HL-60/S4 treated with phorbol 12-myristate 13-acetate at 8.2 ng/mL for 4 days and 3 days (cell line): ENCODE measurements at regions not wholly inside any gene's neighbourhood (a gene's known extent, or its start where the extent isn't known, plus 50 kb on each side); places are given as distances from the start of the nearest gene placed in this dataset.

Source experiments
- in situ Hi-C: fragments of 300-500 bp; cut with MboI; formaldehyde crosslinking; loops from 2 replicates; pipeline ENCODE4 v1.15.0; 2022; ENCODE audit warnings: low sequenced_read_pairs

DNA sequence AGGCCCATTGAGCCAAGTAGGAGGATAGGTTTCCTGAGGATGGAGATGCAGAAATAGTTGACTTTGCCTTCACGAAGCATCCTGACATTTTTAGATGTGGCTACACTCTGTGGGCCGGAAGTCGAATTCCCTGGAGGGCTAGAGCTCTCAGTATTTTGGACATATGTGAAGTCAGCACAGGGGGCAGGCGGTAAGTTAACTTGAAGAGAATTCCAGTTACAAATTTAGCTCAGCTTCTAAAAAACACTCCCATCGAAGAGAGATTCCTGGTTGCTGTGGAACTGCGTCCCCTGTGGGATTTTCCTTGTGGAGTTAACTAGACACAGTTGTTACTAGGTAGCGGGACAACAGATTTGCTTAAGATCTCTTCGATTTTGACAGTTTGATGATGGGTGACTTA is 161.9 kb upstream of the RGMA start:
- in situ Hi-C loops: no loop called here

DNA sequence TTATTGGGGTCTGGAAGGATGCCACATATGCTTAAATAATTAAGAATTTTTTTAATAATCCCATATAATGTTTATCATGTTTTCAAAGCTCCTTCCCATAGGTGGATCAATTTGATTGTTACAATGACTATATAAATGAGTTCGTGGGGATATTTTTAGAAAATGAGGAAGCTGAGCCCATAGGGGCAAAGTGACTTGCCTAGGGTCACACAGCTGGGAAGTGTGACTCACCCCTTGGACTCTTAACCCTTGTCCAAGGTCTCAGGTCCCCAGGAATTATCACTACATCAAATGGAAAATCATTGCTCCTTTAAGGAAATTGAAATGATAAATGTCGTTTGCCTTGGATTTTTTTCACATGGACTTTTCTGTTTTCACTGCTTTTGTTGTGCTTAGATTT is 161.2 kb upstream of the RGMA start:
- in situ Hi-C loops: no loop called here

DNA sequence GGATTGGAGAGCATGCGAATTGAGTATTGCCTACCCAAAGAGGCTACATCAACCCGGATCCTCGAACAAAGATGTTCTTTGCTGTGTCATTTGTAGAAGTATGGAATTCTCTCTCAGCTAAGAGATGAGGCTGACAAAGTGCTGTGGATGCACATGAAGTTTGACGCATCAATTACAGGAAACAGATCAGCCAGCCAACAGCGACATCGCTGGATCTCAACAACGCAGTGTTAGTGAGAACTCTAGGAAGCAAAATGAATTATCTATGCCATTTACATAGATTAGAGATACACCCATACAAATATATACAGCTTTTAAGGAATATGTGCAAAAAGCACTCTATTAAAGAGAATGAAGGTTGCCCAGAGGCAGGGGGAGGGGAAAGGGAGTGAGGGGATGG is 160.6 kb upstream of the RGMA start:
- in situ Hi-C loops: no loop called here

DNA sequence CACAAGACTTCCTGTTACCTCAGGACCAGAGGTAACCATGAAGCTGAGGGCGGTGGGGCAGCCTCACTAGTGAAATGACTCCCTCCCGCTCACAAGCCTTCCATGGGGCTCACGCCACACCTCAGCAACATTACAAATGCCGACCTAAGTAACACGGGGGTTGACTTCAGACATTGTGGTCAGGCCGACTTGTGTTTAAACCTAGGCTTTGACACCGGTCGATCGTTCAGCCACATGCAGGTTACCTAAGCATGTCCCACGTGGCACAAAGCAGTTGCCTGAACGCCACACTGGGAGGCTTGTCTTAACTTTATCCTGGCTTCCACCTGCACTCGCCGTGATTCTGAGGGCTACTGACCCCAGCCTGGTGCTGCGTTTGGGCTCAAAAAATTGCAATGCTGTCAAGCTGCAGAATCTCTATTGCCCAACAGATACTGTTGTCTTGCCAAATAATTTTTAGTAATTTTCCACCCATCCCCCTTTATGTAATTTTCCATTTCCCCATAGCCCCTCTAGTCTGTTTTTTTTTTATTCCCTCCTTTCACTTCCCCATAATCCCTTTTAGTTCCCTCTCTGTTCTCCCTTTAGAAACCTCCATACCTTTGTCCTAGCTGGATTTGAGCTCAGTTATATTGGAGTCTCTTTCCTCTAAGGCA is 158.6 kb upstream of the RGMA start:
- in situ Hi-C loops: no loop called here

DNA sequence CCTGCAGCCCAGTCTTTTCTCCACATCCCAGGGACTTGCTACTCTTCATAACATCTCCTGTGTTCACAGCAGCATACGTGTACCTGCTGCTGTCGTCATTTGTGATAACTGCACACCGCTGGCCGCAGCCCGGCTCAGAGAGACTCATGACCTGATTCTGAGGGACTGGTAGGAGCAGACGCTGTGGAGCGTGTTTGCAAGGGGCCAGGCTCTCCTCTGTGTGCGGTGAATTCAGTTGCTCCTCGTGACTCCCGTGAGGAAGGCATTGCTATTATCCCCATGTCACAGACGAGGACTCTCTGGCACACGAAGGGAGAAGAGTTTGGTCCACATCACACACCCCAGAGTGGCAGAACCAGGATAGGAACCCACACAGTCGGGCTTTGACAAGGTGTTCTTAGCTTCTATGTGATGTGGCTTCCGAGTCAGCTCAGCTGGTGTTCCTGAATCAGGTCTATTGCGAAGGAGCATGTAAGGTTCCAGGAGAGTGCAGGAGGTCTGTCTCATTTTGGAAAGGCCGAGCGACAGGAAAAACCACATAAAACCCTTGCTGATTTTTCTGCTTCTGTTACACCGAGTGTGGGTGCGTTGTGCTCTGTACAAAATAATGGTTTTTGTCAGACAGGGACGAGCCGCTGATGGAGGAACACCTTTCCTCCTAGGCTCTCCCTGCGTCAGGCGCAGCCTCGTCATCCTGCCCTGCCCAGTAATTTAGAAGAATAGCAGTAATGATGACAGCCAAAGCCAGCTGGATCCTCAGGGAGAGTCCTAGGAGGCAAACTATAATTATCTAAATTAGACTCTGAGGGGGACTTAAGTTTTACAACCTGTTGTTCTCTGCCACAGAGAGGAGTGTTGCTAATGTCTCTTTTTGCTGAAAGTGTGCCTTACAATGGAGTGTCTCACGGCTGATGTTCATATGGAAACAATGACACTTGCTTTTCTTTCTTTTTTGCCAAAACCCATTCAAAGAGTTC is 157.5 kb upstream of the RGMA start:
- in situ Hi-C loops: no loop called here

DNA sequence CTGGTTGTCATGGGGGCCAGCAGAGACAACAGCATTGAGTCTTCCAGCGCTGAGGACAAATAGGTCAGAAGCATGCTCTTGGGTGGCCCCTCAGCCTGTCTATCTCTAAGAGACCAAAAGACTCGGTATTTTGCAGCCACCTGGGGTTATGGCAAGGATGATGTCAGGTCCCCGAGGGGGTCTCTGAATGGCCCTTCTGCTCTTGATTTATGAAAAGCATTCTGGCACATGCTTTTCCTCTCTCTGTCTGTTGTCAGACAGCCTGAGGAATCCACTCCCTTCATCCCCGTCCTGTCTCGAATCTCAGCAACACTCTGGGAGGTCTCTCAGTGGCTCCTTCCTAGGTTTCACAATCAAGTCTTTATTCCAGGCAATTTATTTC is 156.6 kb upstream of the RGMA start:
- in situ Hi-C loops: no loop called here

DNA sequence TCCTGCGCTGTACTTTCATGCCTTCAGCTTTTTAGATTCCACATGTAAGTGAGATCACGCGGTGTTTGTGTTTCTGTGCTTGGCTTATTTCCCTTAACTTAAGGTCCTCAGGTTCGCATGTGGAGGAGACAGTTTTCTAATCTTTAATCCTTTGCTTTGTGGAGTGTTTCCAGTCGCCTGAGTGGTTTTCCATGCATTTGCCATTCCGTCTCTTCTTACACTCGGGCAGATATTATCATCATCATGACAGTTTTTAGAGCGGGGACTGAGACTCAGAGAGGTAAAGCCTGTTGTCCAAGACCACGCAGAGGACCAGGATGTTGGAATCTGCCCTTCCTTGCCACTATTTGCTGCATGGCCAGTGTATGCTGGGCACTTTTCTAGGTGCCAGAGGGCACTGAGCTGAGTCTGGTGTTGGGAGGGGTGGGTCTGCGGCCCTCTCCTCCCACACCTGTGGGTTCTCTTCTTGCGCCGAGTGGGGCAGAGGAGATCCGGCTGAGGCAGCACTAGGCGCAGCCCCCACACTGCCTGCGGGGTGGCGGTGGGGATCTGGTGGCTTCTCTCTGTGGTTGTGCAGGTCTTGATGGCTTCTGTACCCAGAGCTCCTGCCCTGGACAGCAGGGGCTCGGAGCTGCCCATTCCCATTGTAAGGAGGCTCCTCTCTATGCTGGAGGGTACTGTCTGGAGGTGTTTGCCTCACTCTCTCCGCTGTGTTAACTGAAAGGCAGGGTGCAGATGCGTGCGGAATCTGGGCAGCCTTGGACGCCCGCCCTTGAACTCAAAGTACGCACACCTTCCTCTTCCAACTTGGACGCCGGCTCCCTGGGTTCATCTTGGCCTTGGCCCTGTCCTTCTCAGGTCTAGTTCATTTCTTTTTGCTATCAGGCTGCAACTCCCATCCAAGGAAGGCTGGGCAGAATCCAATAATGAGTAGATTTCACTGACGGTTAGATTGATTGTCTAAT is 156.0 kb upstream of the RGMA start:
- in situ Hi-C loops: no loop called here

DNA sequence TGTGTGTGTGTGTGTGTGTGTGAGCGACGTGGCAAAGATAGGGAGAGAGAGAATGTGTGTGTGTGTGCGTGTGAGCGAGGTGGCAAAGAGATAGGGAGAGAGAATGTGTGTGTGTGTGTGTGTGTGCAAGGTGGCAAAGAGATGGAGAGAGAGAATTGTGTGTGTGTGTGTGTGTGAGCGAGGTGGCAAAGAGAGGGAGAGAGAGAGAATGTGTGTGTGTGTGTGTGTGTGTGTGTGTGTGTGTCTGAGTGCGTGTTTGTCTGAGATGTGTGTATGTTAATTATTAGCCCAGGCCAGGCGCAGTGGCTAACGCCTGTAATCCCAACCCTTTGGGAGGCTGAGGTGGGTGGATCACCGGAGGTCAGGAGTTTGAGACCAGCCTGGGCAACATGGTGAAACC is 154.6 kb upstream of the RGMA start:
- in situ Hi-C loops: no loop called here

DNA sequence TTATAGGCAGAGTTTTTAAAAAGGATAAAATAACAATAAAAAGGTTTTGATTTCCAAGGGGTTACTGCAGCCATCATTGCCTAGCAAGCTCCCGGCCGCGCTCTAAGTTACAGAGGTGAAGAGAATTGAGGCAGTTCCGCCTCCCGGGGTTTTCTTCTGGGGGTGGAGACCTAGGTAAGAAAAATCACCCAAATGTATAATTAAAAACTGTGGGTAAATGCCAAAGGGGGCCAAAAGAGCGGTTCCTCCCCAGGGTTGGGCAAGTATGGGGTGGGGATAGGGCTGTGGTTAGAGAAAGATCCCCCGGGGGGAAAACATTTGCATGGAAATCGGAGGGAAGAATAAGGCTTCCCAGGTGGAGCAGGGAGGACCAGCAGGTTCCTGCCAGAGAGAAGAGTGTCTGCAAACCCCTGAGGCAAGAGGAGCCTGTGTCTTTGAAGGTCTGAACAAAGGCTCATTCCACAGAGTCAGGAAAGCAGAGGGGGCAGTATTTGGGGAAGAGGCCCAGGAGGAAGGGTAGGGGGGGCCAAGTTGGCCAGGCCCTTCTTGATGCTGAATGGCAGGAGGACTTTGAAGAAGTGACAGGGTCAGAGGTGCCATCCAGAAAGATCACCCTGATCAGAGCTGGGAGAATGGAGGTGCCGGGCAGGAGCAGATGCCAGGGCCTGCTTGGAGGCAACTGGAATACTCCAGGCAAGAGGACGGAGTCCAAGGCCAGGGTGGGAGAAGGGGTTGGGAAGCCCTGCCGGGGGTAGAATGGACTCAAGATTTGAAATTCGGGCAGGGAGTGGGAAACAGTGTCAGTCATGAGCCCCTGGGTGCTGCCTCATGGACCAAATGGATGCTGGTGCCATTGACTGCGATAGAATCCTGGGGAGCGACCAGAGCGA is 152.9 kb upstream of the RGMA start:
- in situ Hi-C loops: no loop called here

DNA sequence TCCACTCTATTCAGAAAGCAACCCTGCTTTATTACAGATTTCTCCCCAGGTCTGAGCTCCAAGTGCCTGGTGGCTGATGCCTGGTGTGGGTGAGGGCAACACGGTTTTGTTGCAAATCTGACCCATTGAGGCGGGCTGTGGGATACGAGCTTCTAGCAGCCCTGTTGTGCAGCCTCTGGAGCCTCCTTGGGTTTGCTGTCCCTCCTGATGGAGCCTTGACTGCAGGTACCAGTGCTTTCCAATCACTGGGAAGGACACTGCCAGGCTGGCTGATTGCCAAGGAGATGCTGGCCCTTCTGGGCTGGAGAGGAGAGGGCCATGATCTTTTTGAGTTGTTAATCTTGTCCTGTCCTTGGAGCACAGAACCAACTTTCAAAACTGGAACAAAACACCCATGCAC is 151.0 kb upstream of the RGMA start:
- in situ Hi-C loops: no loop called here

DNA sequence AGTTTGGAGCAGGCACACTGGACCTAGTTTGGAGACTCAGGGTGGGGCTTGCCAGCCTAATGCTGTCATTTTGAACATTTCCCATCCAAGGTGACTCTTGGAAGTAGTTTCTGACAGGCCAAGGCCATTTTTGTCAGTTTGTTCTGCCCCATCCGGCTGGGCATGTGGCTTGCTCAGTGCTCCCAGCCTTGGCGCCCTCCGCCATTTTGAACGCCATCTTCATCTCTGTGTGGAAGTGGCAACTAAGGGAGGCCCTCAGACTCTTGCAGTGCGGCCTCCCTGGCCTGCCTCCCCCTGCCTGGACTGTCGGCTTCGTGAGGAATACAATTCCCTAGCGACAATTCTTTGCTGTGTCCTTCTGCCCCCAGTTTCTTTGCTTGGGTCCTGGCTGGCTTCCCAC is 150.6 kb upstream of the RGMA start:
- in situ Hi-C loops: no loop called here

DNA sequence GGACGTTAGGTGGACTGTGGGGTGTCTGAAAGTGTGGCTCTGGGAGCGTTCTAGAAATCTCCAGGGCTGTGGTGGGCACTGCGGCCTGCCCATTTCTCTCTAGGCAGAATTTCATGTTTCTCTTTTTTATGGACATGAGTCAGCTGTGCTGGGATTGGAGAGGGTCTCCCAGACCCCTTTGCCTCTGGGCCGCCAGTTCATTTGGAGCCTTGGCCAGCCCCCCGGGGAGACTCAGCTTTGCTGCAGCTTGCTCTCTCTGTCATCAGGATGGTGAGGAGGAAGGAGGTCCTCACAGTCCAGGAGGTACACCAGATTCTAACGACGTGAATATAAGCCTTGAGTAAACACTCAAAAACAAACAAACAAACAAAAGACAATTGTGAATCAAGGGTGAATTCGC is 149.6 kb upstream of the RGMA start:
- in situ Hi-C loops: no loop called here

DNA sequence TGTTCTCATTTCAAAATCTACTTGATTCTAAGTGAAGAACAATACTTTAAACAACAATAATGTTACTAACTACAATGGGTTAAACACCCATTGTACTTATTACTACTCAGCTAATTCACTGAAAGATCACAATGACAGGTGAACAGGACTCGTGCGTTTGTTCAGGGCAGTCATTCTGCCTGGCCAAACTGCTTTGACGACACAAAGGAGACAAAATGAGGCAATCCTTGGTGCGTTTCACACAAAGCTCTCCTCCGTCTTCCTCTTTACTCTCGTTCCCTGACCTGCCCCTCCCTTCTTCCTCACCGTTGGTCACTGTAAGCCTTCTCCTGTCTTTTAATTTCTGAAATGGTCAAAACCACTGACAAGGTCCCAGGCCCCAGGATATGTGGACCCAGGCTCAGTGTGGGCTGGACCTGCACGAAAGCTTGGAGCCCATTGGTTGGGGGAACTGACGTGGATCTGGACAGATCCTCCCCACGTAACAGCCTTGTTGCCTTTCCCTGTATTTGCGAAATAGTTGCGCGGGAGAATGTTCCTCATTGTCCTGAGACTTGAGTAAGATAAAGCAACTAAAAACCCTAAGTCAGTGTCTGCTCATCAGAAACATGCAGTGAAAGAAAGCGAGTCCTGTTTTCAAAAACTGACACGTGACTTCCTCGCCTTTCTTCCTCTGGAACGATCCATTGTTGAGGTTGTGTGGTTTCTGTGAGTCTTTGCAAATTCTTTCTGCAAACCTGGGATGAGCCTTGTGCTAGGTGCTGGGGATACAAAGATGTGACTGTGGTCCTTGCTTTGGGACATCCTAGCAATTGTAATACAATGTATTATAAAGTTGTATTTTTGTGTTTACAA is 147.1 kb upstream of the RGMA start:
- in situ Hi-C loops: no loop called here

DNA sequence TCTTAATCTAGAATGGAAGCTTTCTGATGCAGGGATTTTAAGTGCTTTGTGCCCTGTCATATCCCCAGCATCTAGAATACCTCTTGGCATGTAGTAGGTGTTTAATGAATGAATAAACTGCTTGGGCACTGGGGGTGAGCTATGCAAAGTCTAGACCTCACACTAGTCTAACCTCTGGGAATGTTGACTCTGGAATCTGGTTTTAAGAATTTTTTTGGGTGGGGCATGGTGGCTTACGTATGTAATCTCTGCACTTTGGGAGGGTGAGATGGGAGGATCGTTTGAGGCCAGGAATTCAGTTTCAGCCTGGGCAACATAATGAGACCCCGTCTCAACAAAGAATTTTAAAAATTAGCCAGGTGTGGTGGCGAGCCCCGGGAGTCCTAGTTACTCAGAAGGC is 146.3 kb upstream of the RGMA start:
- in situ Hi-C loops: no loop called here

DNA sequence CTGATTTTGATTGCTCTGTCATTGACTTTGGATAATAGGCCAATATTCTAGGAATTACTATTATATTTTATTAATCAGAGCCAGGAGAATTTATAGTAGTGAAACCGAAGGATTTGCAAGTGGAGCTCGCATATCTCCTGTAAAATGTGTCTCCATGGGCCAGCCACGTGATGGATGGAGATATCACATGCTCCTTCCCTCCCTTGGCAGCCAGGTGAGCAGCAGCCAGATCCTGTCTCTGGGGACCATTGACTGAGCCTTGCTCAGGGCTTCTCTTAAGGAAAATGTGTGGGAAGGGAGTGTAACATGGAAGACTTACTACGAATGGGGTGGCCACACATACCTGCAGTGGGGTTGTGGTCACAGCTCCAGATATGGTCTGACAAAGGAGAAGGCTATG is 144.7 kb upstream of the RGMA start:
- in situ Hi-C loops: no loop called here

DNA sequence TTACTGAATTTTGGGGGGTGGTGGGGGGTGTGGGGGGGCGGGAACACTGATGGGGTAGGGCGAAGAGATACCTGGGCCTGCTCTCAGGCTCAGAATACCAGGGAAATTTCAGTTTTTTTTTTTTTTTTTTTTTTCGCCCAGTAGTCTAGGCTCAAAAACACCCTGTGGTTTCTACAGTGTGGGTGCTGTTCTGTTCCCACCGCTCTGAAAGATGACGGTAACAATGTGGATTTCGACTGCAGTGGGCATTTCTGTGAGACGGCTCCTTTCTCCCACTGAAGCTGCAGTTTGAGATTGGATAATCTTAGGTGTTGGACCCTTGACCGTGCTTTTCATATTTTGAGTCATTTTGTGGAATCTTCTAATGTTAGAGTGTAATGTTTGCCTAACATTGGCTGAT is 143.8 kb upstream of the RGMA start:
- in situ Hi-C loops: no loop called here

DNA sequence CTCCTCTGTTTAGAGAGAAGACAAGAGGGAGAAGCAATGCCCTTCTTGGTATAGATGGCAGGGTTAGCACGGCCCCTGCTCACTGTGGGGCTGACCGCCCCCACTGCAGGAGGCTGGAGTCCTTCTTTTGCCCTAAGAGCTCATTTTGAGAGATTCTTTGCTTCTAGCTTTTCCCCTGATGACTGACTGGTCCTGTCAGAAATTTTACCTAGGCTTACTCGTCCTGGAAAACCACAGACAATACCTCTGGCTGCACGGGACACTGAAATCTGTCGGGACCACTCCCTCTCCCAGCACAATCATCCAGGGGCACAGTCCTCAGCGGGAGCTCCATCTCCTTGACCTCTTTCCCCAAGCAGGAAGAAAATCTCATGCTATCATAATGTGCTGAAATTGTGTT is 143.0 kb upstream of the RGMA start:
- in situ Hi-C loops: no loop called here

DNA sequence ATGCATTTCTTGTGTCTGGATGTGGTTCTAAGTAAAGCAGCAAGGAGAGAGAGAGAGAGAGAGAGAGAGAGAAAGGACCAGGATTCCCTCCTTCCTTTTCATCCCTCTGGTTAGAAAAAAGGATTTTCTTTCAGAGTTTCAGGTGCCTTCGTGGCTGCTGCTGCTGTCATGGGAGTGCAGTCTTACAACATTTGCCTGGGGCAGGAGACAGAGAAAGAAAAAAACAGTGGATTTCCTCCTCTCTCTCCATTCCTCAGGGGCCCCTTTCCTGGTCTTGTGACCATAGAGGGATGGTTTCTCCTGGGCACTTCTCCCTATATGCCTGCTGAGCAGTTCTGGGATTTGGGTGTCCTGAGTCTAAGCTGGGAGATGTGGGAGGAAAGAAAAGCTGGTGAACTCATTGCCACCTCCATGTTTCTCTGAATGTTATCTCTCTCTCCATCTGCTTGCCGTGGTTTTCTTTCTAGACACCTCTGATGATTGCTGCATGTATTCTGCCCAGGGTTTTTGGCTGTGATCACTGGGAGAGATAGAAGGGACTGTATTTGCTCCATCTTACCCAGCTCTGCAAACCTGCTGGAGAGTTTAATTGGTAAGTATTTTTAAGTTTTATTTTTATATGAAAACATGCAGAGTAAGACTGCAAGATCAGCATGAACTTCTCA is 142.4 kb upstream of the RGMA start:
- in situ Hi-C loops: no loop called here

DNA sequence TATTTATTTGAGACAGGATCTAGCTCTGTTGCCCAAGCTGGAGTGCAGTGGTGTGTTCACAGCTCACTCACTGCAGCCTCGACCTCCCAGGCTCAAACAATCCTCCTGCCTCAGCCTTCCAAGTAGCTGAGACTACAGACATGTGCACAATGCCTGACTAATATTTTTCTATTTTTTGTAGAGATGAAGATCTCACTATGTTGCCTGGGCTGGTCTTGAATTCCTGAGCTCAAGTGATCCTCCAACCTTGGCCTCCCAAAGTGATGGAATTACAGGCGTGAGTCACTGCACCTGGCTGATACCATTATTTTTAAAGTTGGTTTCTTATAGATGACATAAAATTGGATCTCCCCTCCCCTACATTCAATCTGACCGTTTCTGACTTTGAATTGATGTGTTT is 139.5 kb upstream of the RGMA start:
- in situ Hi-C loops: no loop called here
